ENCODE measurements at regions not wholly inside any gene's neighbourhood (a gene's known extent, or its start where the extent isn't known, plus 50 kb on each side); places are given as distances from the start of the nearest gene placed in this dataset.

- TF ChIP-seq, protein P1, sequence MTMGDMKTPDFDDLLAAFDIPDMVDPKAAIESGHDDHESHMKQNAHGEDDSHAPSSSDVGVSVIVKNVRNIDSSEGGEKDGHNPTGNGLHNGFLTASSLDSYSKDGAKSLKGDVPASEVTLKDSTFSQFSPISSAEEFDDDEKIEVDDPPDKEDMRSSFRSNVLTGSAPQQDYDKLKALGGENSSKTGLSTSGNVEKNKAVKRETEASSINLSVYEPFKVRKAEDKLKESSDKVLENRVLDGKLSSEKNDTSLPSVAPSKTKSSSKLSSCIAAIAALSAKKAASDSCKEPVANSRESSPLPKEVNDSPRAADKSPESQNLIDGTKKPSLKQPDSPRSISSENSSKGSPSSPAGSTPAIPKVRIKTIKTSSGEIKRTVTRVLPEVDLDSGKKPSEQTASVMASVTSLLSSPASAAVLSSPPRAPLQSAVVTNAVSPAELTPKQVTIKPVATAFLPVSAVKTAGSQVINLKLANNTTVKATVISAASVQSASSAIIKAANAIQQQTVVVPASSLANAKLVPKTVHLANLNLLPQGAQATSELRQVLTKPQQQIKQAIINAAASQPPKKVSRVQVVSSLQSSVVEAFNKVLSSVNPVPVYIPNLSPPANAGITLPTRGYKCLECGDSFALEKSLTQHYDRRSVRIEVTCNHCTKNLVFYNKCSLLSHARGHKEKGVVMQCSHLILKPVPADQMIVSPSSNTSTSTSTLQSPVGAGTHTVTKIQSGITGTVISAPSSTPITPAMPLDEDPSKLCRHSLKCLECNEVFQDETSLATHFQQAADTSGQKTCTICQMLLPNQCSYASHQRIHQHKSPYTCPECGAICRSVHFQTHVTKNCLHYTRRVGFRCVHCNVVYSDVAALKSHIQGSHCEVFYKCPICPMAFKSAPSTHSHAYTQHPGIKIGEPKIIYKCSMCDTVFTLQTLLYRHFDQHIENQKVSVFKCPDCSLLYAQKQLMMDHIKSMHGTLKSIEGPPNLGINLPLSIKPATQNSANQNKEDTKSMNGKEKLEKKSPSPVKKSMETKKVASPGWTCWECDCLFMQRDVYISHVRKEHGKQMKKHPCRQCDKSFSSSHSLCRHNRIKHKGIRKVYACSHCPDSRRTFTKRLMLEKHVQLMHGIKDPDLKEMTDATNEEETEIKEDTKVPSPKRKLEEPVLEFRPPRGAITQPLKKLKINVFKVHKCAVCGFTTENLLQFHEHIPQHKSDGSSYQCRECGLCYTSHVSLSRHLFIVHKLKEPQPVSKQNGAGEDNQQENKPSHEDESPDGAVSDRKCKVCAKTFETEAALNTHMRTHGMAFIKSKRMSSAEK (CRISPR knock-in tag; IDR thresholded peaks at IDR 0.05; ENCODE audit: borderline replicate concordance) = no peak
- TF ChIP-seq PREB (CRISPR knock-in tag; IDR thresholded peaks at IDR 0.05; ENCODE audit: borderline replicate concordance) = no peak
- no peak for TF ChIP-seq MYBL2 (CRISPR knock-in tag; IDR thresholded peaks at IDR 0.05)
- TF ChIP-seq ZNF263 (CRISPR knock-in tag; IDR thresholded peaks at IDR 0.05; ENCODE audit: low read depth) = no peak
- TF ChIP-seq HMGA2 (CRISPR knock-in tag; IDR thresholded peaks at IDR 0.05) = no peak
- TF ChIP-seq FOXP1 (CRISPR knock-in tag; IDR thresholded peaks at IDR 0.05; ENCODE audit: borderline replicate concordance) = no peak
- TF ChIP-seq ATF2 (CRISPR knock-in tag; IDR thresholded peaks at IDR 0.05; ENCODE audit: borderline replicate concordance, low read depth) = no peak
- TF ChIP-seq ZBTB43 (CRISPR knock-in tag; IDR thresholded peaks at IDR 0.05) = no peak
- TF ChIP-seq RORB (CRISPR knock-in tag; IDR thresholded peaks at IDR 0.05) = no peak
These were observed 455.5 kb upstream of the MEIS1 start (continued) for GRCh38 chr2:65979446-65979845.

- H3K27me3 Mint-ChIP-seq (ENCODE audit: low read depth) = no peaks in the 10 kb centered on the region; the same call in 1 of the 2 replicates
- peaks cover 13% of the 10 kb centered on the region for H3K9me3 Mint-ChIP-seq
- DNase-seq (ENCODE audit: low spot score) = no peak
- no peak overlapping the region for H3K27ac Mint-ChIP-seq
- ATAC-seq = peak; percentile 65
- peaks cover 6% of the 10 kb centered on the region for H3K36me3 Mint-ChIP-seq
- CTCF ChIA-PET = interaction anchor here (1.7 kb wide), 1 partner anchor 252 kb away, joined by 3 read pairs; no protein-coding TSS in a partner anchor
- no peak overlapping the region for H3K4me3 Mint-ChIP-seq
- H3K4me1 Mint-ChIP-seq = no peaks in the 10 kb centered on the region
- TF ChIP-seq GTF2I (CRISPR knock-in tag; conservative IDR thresholded peaks at IDR 0.05) (0 out of 2 replicates have a peak, but pooled peaks have one; percentile 24), PRDM15 (CRISPR knock-in tag; IDR thresholded peaks at IDR 0.05) (no peak)
- POLR2A ChIA-PET = no interaction called here
These were observed 460.7 kb upstream of the MEIS1 start for GRCh38 chr2:65974067-65974723.

All from WTC11 (cell line).